WTC11 (cell line): ENCODE measurements at regions not wholly inside any gene's neighbourhood (a gene's known extent, or its start where the extent isn't known, plus 50 kb on each side); places are given as distances from the start of the nearest gene placed in this dataset.

Source experiments
- CTCF ChIP-seq: fragments of 200-600 bp; IDR thresholded peaks from 2 replicates; pipeline ENCODE4 v1.8.0; 2022; ENCODE audit warnings: antibody characterized with exemption
- ELF4 ChIP-seq: sonication (generic); formaldehyde crosslinking; IDR thresholded peaks from 2 replicates; pipeline ENCODE4 v1.8.1; 2022; ENCODE audit warnings: low read depth, mild to moderate bottlenecking, moderate library complexity, missing genetic modification reagents
- GABPB1 ChIP-seq: sonication (generic); formaldehyde crosslinking; IDR thresholded peaks from 2 replicates; pipeline ENCODE4 v1.8.1; 2023; ENCODE audit warnings: mild to moderate bottlenecking, missing genetic modification reagents
- GTF2I ChIP-seq: fragments of 250-450 bp; sonication (Bioruptor Pico); conservative IDR thresholded peaks from 2 replicates; pipeline ENCODE4 v1.4.0; 2021; ENCODE audit warnings: mild to moderate bottlenecking
- IRF2 ChIP-seq: sonication (generic); formaldehyde crosslinking; IDR thresholded peaks from 2 replicates; pipeline ENCODE4 v1.8.0; 2022; ENCODE audit warnings: low read depth, missing genetic modification reagents, borderline replicate concordance
- JUN ChIP-seq: sonication (generic); formaldehyde crosslinking; IDR thresholded peaks from 2 replicates; pipeline ENCODE4 v1.8.0; 2023; ENCODE audit warnings: mild to moderate bottlenecking, missing genetic modification reagents
- NFE2L1 ChIP-seq: sonication (generic); formaldehyde crosslinking; IDR thresholded peaks from 2 replicates; pipeline ENCODE4 v1.8.1; 2023; ENCODE audit warnings: missing genetic modification reagents
- OVOL2 ChIP-seq: fragments of 250-450 bp; sonication (Bioruptor Pico); IDR thresholded peaks from 2 replicates; pipeline ENCODE4 v1.9.0; 2021; ENCODE audit warnings: mild to moderate bottlenecking, borderline replicate concordance
- TCF7 ChIP-seq: sonication (generic); formaldehyde crosslinking; IDR thresholded peaks from 2 replicates; pipeline ENCODE4 v1.8.0; 2022; ENCODE audit warnings: mild to moderate bottlenecking, low read depth, missing genetic modification reagents, moderate library complexity
- USF1 ChIP-seq: sonication (generic); formaldehyde crosslinking; IDR thresholded peaks from 2 replicates; pipeline ENCODE4 v1.8.0; 2022; ENCODE audit warnings: mild to moderate bottlenecking, missing genetic modification reagents
- USF2 ChIP-seq: sonication (generic); formaldehyde crosslinking; IDR thresholded peaks from 2 replicates; pipeline ENCODE4 v1.8.1; 2023; ENCODE audit warnings: mild to moderate bottlenecking, missing genetic modification reagents, moderate library complexity
- ZMAT4 ChIP-seq: fragments of 250-450 bp; sonication (Bioruptor Pico); IDR thresholded peaks from 2 replicates; pipeline ENCODE4 v1.9.0; 2021; ENCODE audit warnings: mild to moderate bottlenecking
- ZSCAN18 ChIP-seq: fragments of 250-450 bp; sonication (Bioruptor Pico); IDR thresholded peaks from 2 replicates; pipeline ENCODE4 v2.1.2; 2022; ENCODE audit warnings: mild to moderate bottlenecking, moderate library complexity

- TF ChIP-seq USF2 (CRISPR knock-in tag) (no peak), GABPB1 (no peak), CTCF (no peak), NFE2L1 (CRISPR knock-in tag) (no peak), ZSCAN18 (no peak), ELF4 (CRISPR knock-in tag) (no peak), USF1 (CRISPR knock-in tag) (no peak), IRF2 (CRISPR knock-in tag) (no peak), ZMAT4 (CRISPR knock-in tag) (no peak), TCF7 (no peak), OVOL2 (CRISPR knock-in tag) (no peak), JUN (CRISPR knock-in tag) (no peak), GTF2I (CRISPR knock-in tag) (no peak)
These were observed 113.4 kb upstream of the IRS2 start for GRCh38 chr13:109899748-109900147.
